DMS 273 (cell line): ENCODE measurements at regions not wholly inside any gene's neighbourhood (a gene's known extent, or its start where the extent isn't known, plus 50 kb on each side); places are given as distances from the start of the nearest gene placed in this dataset.
A peak's percentile ranks its signal among the peaks of the same experiment; 100 is the strongest.
"Not testable (repeated sequence)": the region's sequence is repeated elsewhere in the genome, so short reads cannot be mapped to it uniquely, and the experiment has no call there.

Experiments
- DNase-seq: peaks from one replicate; lab custom pipeline; 2025; ENCODE audit not compliant: unreplicated experiment; lab: John Stamatoyannopoulos, UW

- DNase-seq: no peak
Observed at GRCh38 chr4:167802463-167803212, 289.7 kb upstream of the ANXA10 start.

GRCh38 chr4:167811958-167812357 is 280.4 kb upstream of the ANXA10 start:
- DNase-seq: no peak

GRCh38 chr4:167826281-167826680 is 266.1 kb upstream of the ANXA10 start:
- no peak for DNase-seq

- no peak for DNase-seq
Observed at GRCh38 chr4:167831855-167832254, 260.5 kb upstream of the ANXA10 start.

- DNase-seq: no peak
Observed at GRCh38 chr4:167838686-167839085, 253.7 kb upstream of the ANXA10 start.

GRCh38 chr4:167842487-167842886 is 249.8 kb upstream of the ANXA10 start:
- no peak for DNase-seq

GRCh38 chr4:167854881-167855280 is 237.5 kb upstream of the ANXA10 start:
- DNase-seq: no peak

GRCh38 chr4:167858127-167858526 is 234.2 kb upstream of the ANXA10 start:
- not testable (repeated sequence) for DNase-seq

- DNase-seq: no peak
Observed at GRCh38 chr4:167867191-167867590, 225.1 kb upstream of the ANXA10 start.

- DNase-seq: no peak
Observed at GRCh38 chr4:167868163-167868562, 224.2 kb upstream of the ANXA10 start.

- no peak for DNase-seq
Observed at GRCh38 chr4:167873496-167873895, 218.8 kb upstream of the ANXA10 start.

- not testable (repeated sequence) for DNase-seq
Observed at GRCh38 chr4:167876091-167876490, 216.2 kb upstream of the ANXA10 start.

- DNase-seq: not testable (repeated sequence)
Observed at GRCh38 chr4:167877826-167878225, 214.5 kb upstream of the ANXA10 start.

- DNase-seq: no peak
Observed at GRCh38 chr4:167883266-167883665, 209.1 kb upstream of the ANXA10 start.

- DNase-seq: no peak
Observed at GRCh38 chr4:167885071-167885470, 207.3 kb upstream of the ANXA10 start.

GRCh38 chr4:167885872-167886271 is 206.5 kb upstream of the ANXA10 start:
- no peak for DNase-seq

GRCh38 chr4:167887726-167888125 is 204.6 kb upstream of the ANXA10 start:
- DNase-seq: no peak

GRCh38 chr4:167890226-167890625 is 202.1 kb upstream of the ANXA10 start:
- DNase-seq: no peak

- DNase-seq: no peak
Observed at GRCh38 chr4:167893531-167893930, 198.8 kb upstream of the ANXA10 start.

- not testable (repeated sequence) for DNase-seq
Observed at GRCh38 chr4:167896260-167896659, 196.1 kb upstream of the ANXA10 start.

- DNase-seq: peak; percentile 1
Observed at GRCh38 chr4:167897116-167897515, 195.2 kb upstream of the ANXA10 start.

- no peak for DNase-seq
Observed at GRCh38 chr4:167903291-167903721, 189.0 kb upstream of the ANXA10 start.

GRCh38 chr4:167906851-167907250 is 185.5 kb upstream of the ANXA10 start:
- no peak for DNase-seq
